GM18519 (cell line): ENCODE measurements at regions not wholly inside any gene's neighbourhood (a gene's known extent, or its start where the extent isn't known, plus 50 kb on each side); places are given as distances from the start of the nearest gene placed in this dataset.

ENCODE experiments used
- ATAC-seq: cut with Tn5 transposase; IDR thresholded peaks from one replicate; pipeline ENCODE4 v1.9.1; 2021; ENCODE audit warnings: mild to moderate bottlenecking, moderate library complexity; ENCODE audit not compliant: unreplicated experiment, low FRiP score

DNA sequence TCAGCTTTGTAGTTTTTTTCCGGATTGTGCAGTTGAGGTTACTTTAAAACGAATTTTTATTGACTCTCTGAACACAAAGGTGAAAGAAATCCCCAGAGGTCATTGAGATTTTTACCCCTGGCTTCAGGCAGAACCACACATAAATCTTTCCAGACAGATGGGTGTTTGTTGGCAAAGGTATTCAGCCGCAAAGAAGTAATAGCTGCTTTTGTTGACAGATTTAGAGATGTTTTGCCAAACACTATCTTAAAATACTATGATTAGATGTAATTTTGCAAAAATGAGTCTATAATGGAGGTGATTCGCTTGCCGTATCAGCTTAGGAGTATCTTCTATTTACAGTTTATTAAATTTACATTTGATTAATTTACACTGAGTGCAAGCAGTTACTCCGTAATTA is 418.3 kb upstream of the CLINT1 start:
- ATAC-seq = no peak

DNA sequence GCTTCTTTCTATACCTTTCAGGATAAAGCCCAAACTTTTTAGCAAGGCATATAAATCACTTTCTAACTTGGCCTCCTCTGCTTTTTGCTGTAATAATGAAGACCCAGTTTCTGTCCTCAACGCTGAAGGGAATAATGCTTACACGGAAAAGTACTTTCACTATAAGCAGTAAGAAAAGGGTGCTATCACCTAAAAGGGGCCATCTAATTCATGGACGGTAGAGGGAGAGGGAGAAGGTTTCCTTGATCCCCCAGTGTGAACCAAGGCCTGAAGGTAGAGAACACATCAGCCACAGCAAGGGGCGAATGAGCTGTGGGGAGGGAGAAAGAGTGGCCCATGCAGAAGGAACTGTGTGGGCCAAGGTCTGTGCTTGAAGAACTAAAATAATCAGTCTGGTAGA is 417.7 kb upstream of the CLINT1 start:
- ATAC-seq = no peak

DNA sequence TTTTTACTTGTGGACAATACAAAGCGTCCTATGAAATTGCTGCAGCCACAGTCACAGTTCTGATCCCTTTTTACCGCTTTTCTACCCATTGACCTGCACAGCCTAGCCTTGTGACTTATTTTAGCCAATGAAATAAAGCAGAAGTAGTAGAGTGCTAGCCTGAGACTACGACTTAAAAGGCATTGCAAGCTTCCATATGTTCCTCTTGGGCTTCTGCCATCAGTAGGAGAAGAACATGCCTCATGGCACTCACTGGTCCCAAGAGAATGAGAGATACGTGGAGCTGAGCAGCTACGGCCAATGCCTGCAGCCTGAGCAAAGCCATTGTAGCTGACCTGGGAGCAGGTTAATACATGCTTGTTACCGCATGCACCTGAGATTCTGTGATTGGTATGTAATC is 416.6 kb upstream of the CLINT1 start:
- ATAC-seq = no peak

DNA sequence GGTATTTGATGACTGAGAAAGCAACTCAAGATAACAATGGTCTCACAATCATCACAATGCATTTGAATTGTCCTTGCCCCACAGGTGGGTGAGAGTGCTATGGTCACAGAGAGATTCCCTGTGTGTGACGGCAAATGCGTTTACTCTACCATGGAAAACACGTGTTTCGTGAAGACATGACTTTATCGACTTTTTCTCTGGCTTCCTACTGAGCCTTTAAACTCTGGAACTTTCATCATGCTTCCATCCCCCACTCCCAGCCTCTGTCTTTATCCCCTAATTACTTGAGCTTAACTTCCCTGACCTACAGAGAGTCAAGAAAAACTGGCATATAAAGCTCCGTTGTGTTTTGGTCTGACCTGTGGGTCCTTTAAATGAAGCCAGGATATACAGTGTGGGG is 414.1 kb upstream of the CLINT1 start:
- no peak for ATAC-seq

DNA sequence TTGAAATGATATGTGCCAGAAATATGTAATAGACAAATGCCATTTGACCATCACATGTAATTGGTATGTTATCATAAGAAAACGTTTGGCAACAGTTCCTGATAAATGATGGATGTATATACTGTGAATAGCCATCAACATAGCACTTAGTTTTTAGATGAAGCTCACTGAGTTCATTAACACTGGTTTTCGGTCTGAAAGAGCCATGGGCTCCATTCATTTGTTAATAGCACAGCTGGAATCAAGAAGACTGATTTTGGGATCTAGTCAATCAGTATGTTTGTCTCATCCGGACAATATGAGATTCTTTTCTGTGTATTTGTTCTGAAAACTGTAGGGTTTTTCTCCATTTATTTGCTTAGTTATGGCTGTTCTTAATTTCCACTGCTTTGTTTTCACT is 413.5 kb upstream of the CLINT1 start:
- no peak for ATAC-seq

DNA sequence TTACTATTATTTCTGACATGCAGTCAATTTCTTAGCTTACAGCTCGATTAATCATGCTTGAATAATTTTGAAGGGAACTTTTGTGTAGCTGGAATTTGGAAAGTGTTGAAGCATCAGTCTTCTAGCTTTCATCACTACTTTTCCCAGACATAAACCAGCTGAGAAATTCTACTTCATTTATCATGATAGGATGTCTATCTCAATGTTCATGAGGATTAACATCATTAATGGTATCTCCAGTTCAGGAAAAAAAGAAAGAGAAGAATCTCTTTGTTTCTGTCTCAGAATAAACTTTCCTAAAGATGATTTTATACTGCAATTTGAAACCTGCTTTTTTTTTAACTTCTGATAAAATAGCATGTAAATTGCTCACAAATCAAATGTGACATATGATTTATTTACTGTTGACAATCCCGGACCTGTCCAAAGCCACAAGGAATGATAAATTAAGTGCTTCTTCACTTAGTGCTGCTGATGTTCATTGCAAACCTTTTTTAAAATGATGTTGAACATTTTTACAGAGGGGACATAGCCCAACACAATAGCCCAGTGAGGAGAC is 412.1 kb upstream of the CLINT1 start:
- ATAC-seq = no peak

DNA sequence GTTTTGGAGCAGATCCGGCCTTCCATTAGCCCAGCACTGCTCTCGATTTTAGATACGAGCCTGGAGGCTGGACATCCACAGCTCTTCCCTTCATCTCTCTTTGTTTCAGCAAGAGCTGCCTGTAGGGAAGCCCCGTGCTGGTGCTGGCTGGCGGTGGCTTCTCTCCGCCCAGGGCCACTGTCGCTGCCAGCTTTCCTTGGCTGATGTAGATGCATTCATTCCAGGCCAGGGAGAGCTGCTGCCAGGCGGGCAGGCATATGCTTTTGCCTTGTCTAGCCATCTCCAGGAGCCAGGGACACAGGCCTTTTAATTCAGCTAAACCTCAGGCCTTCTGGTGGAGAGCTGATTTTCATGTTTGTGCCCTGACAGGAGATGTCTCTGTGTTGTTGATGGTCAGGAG is 409.3 kb upstream of the CLINT1 start:
- ATAC-seq = no peak

DNA sequence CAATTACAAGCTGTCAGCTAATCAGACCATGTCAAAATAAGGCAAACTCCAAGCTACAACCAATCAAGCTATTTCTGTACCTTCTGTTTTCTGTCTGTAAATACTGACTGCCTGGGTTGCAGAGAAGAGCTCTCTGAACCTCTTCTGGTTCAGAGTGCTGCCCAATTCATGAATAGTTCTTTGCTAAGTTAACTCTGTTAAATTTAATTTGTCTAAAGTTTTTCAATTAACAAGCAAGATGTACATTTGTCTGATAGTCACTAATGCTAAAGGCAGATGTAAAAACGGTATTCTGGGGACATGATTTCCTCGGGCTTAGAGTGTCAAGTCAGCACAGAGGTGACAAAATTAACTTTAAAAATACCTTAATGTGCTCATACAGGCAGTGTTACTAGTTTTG is 408.3 kb upstream of the CLINT1 start:
- ATAC-seq = no peak

DNA sequence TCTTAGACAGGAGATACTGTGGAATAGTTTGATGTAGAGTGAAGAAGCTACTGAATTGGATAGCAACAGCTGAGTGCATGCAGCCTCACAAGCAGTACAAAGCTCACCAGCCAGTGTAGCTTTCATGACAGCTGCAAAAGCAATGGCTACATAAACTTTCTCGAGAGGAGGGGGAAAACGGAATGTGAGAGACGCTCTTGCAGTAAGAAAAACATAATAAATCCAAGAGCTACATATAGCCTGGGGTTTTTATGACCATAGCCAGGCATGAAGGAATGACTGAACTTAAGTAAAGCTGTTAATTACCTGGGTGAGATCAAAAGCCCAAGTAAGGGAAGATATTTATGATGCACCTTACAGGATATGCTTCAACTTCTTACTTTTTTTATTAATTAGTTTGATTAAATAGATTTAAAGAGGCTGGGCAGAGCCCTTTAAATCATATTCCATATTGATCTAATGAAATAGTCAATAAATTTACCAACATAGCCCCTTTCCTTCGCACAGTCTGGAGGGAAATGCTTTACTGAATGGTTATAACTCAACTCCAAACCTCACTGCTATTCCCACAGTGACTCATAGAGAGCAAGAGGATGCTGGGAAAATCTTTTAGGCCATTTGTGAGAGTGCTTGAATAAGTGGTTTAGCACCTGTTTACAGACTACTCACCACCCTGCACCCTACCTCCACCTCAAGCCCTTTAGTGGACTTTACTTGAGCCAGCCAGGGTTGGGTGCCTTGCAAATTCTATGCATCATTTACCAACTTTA is 407.2 kb upstream of the CLINT1 start:
- ATAC-seq = no peak

DNA sequence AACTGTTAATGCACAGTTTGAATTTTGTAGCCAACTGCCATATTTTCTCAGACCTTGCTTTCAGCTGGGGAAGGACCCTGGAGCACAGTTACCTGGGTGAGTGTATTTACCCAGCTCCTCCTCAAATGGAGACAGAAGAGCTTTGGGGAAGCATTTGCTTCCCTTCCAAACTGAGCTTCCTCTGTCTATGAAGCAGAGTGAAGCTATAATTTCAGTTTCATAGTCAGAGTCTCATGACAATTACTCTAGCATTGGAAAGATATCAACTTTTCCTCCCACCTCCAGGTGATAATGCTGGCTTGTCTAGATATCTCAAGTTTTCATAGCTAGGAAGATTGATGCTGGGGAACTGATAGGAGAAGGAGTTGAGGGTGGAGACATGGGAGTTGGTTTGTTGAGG is 406.4 kb upstream of the CLINT1 start:
- no peak for ATAC-seq

DNA sequence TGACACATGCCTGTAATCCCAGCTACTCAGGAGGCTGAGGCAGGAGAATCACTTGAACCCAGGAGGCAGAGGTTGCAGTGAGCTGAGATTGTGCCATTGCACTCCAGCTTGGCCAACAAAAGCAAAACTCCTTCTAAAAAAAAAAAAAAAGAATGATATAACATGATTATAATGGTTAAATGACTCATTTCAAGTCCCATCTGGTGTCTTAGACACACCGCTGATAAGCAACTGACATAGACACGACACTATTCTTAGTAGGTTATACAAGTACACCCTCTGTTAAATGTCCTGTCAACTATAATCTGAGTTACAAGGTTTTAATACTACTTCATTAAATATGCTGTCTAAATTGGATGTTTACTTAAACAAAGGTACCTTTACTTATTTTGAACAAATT is 405.3 kb upstream of the CLINT1 start:
- ATAC-seq = no peak

DNA sequence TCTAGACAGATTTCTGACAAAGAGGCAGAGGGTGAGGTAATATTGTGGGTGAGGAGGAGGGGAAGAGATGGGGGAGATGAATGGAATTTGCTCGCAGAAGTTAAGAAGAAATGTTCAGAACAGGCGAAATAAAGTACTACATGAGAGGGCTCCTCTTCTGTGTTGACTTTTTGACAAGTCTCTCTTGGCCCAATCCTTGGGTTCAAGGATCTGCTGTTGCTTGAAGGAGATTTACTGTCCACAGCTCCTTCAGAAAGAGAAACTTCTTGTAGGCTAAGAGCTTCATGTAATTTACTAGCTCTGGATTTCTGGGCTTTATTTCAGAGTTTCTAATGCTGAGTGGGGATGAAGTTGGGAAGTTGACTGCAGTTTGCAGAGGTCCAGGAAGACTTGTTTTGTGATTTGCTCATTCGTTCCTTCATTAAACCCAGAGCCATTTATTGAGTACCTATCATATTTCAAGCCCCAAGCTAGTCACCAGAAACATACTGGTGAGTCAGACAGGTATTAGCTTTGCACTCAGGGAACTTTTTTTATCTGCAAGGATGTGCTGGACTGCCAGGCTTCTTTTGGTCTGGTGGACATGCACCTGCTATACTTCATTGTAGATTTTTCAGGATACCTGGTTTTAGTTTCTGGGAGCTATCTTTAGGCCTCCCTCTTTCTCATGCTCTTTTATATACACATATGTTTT is 402.9 kb upstream of the CLINT1 start:
- no peak for ATAC-seq

DNA sequence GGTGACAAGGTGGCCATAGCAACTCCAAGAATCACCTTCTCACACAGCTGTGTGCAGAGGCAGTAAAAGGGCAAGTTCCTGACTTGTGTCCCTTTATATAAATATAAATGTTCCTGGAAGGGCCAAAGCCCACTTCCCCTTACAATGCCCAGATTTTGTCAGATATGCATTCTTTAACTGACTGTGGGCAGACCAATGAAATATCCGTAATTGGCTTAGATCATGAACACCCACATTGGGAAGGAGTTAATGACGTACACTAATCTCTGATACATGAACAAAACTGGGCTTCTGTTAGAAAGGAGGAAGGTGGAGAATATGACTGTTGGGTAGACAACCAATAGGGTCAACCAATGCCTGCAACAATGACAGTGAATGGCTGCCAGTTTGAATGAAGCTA is 397.2 kb upstream of the CLINT1 start:
- ATAC-seq = no peak

DNA sequence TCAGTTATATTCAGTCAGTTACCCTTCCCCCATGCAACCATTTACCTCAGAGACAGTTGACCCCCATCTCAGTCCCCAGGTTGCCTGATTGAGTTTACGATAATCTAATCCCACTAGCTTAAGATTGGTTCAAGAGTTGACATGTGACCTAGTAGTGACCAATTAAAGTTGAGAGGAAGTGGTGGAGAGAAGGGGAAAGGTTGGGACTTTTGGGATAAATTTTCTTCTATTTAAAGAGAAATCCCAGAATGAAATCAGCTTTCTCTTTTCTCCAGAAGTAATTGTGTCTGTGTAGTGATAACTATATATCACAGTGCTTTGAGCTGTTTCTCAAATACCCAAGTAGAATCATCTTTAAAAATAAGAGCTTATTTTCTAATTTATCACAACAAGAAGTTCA is 396.7 kb upstream of the CLINT1 start:
- ATAC-seq = no peak

DNA sequence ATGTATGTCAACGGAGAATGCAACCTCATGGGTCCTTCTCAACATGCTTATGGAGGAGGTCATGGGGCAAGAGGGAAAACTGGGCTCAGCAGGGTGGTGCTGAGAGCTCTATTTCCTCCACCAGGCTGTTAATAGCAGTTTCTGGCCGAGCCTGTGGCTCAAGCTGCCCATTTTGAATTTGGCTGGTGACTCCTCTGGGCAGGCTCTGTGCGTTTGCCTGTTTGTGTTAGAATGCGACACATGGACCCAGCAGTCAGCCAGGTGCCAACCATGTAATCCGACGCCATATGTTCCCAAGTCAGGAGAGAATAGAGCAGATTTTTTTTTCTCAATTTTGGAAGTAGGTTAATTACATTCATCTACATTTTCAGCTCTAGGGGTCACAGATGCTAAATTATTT is 387.7 kb upstream of the CLINT1 start:
- ATAC-seq = no peak

DNA sequence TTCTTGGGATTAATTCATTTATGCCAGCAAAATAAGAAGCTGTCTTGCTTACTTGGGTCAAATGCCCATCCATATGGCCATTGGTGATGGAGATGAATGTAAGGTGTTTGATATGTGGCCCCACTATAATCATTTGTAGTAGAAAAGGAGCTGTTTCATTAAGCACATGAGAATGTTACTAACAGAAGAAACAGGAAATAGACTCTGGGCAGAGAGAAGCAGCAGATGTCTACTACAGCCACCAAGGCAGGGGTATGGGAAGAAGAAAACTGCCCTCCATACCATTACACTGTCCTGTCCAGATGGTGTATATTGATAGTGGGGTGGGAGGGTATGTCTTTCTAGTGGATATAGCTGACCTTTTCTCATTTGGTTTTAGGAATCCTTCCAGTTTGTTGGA is 386.6 kb upstream of the CLINT1 start:
- no peak for ATAC-seq

DNA sequence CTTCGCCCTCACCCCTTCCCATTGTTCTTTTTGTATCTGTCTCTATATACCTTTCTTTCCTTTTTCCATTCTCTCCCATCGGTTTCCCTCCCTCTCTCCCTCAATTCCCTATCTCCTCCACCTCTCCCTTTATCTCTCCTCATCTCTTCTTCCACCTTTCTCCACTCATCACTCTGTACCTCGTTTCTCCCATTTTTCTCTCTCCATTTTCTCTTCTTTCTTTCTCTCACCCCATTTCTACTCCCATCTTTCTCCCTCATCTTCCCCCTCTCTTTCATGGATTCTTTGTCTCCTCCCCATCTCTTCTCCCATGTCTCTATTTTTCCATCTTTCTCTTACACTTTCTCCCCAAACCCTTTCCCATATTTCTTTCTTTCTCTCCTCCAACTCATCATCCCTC is 385.9 kb upstream of the CLINT1 start:
- ATAC-seq = no peak

DNA sequence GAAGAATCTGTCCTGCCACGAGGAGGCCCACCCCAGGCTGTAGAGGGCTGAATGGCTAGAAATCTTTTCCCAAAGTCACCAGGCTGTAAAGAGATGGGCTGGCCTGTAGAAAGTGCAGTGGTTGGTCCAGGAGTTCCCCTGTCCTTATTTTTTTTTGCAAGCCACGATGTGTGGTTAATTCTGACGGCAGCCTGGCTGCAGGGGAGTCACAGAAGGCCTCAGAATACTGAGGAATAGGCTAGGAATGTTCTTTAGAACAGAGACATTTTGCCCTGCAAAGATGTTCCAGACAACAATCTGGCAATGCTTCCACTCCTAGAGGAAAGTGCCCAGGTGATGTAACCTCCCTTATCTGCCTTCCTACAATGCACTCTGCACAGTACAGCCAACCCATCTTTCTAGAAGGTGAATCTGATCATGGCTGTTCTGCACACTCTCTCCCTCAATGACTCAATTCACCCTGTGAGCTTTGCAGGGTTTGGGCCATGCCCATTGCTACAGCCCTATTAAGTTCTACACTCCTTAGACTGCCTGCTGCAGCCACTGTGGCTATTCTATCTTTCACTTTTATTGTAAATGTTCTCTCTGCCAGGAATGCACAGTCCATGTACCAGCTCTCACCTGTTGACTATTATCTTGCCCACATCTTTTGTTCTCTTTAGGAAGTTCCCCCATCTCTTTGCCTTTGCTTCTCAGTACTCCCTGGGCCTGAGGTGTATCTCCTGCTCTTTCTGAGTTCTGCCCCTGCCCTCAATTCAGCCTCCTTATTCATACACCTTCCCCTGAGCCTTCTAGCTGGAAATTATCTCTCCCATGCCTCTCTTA is 377.8 kb upstream of the CLINT1 start:
- no peak for ATAC-seq

DNA sequence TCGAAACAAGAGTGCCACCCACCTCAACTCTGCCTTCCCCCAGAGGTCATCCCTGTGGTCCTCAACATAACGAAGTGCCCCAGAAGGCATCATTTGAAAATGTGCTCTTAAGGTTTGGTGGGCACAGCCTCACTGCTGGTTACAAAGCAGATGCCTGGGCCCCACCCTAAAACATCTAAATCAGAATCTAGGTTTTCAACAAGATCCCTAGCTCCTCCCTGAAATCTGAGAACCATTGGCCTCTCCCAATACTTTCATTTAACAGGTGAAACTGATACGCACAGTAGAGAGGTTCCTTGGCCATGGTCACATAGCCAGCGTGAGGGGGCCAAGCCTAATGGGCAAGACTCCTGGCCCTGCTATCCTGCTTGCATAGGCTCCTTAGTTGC is 376.2 kb upstream of the CLINT1 start:
- no peak for ATAC-seq

DNA sequence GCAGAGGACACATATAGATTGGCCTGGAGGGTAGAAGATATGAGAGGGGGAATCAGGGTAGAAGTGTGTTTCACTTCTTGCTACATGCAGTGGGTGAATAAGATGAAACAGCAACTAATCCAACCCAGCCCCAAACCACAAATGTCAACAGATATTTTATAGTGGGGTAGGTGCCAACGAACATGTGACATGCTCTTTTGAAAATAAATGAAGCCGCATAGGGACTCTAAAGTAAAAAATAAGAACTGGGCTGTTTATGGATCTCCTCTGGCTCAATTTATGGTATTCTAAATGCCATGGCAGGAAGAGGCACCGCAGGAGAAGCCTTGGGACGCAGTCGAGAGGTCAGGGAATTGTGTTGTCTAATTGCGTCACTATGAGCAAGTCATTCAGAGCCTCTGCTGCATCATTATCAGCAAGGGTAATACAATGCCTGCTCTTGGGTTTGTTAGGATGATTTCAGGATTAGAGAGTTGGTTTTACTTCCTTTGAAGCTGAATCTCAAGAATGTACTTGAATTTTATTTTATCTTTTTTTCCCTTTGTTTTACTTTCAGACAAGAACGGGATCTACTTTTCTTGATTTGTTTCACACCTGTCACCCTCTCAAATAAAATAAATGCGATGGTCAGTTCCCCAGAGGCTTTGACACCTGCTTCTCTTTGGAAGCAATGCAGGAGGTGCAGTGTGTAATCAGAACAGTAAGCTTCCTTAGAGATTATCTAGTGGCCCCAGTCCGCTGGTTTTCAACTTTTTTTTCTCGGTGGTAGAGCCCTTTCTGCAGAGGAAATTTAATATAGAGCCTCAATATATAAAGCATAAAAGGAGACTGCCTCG is 375.6 kb upstream of the CLINT1 start:
- ATAC-seq = no peak
